ENCODE measurements at regions not wholly inside any gene's neighbourhood (a gene's known extent, or its start where the extent isn't known, plus 50 kb on each side); places are given as distances from the start of the nearest gene placed in this dataset.
"Not testable (repeated sequence)": the region's sequence is repeated elsewhere in the genome, so short reads cannot be mapped to it uniquely, and the experiment has no call there.

GRCh38 chr6:6970851-6971250 lies 136.9 kb upstream of the RREB1 start:
- ATAC-seq (no peak), DNase-seq (no peak)
- intact Hi-C loops (cut with DNase I, micrococcal nuclease), result no loop called here

- no peak for ATAC-seq
- intact Hi-C loops (cut with DNase I, micrococcal nuclease), result no loop called here
- no peak for DNase-seq
Measured at GRCh38 chr6:6971369-6971768, 136.4 kb upstream of the RREB1 start.

- intact Hi-C loops (cut with DNase I, micrococcal nuclease), result no loop called here
- ATAC-seq, result no peak
- no peak for DNase-seq
Measured at GRCh38 chr6:6972456-6972855, 135.3 kb upstream of the RREB1 start.

GRCh38 chr6:6973721-6974120 lies 134.0 kb upstream of the RREB1 start:
- ATAC-seq (no peak), DNase-seq (no peak)
- intact Hi-C loops (cut with DNase I, micrococcal nuclease), result no loop called here

- no peak for DNase-seq
- intact Hi-C loops (cut with DNase I, micrococcal nuclease), result no loop called here
- no peak for ATAC-seq
Measured at GRCh38 chr6:6975459-6976111, 132.2 kb upstream of the RREB1 start.

- intact Hi-C loops (cut with DNase I, micrococcal nuclease), result no loop called here
- ATAC-seq, result no peak
- no peak for DNase-seq
Measured at GRCh38 chr6:6976193-6976592, 131.6 kb upstream of the RREB1 start.

GRCh38 chr6:6978731-6979130 lies 129.0 kb upstream of the RREB1 start:
- intact Hi-C loops (cut with DNase I, micrococcal nuclease), result no loop called here
- DNase-seq, result no peak

GRCh38 chr6:6980999-6981597 lies 126.7 kb upstream of the RREB1 start:
- no peak for ATAC-seq
- DNase-seq, result no peak
- intact Hi-C loops (cut with DNase I, micrococcal nuclease), result no loop called here

More at GRCh38 chr6:6978731-6979130, 129.0 kb upstream of the RREB1 start:
- no peak for ATAC-seq

GRCh38 chr6:6981681-6982322 lies 126.0 kb upstream of the RREB1 start:
- ATAC-seq (no peak), DNase-seq (no peak)
- intact Hi-C loops (cut with DNase I, micrococcal nuclease), result no loop called here

- DNase-seq, result no peak
- no peak for ATAC-seq
- intact Hi-C loops (cut with DNase I, micrococcal nuclease), result no loop called here
Measured at GRCh38 chr6:6982663-6983062, 125.1 kb upstream of the RREB1 start.

- intact Hi-C loops (cut with DNase I, micrococcal nuclease), result no loop called here
- ATAC-seq, result peak; percentile 97
- DNase-seq, result peak; percentile 46 to 48
Measured at GRCh38 chr6:6984585-6985366, 123.0 kb upstream of the RREB1 start.

GRCh38 chr6:6986344-6986743 lies 121.4 kb upstream of the RREB1 start:
- intact Hi-C loops (cut with DNase I, micrococcal nuclease), result no loop called here
- DNase-seq (no peak), ATAC-seq (no peak)

- DNase-seq (no peak), ATAC-seq (no peak)
- intact Hi-C loops (cut with DNase I, micrococcal nuclease), result no loop called here
Measured at GRCh38 chr6:6987749-6988148, 120.0 kb upstream of the RREB1 start.

GRCh38 chr6:6990059-6990458 lies 117.7 kb upstream of the RREB1 start:
- DNase-seq; ATAC-seq; intact Hi-C loops (cut with DNase I, micrococcal nuclease): not testable (repeated sequence)

GRCh38 chr6:6993503-6994237 lies 114.1 kb upstream of the RREB1 start:
- ATAC-seq (no peak), DNase-seq (no peak)
- intact Hi-C loops (cut with DNase I, micrococcal nuclease), result no loop called here

- intact Hi-C loops (cut with DNase I, micrococcal nuclease), result no loop called here
- ATAC-seq, result no peak
- no peak for DNase-seq
Measured at GRCh38 chr6:6994796-6995195, 113.0 kb upstream of the RREB1 start.

- intact Hi-C loops (cut with DNase I, micrococcal nuclease), result no loop called here
- ATAC-seq, result no peak
- no peak for DNase-seq
Measured at GRCh38 chr6:6995328-6995727, 112.4 kb upstream of the RREB1 start.

GRCh38 chr6:6996124-6996523 lies 111.6 kb upstream of the RREB1 start:
- intact Hi-C loops (cut with DNase I, micrococcal nuclease), result no loop called here

More at GRCh38 chr6:6996124-6996523, 111.6 kb upstream of the RREB1 start:
- ATAC-seq (no peak), DNase-seq (no peak)
